ENCODE measurements at regions not wholly inside any gene's neighbourhood (a gene's known extent, or its start where the extent isn't known, plus 50 kb on each side); places are given as distances from the start of the nearest gene placed in this dataset.

DNA sequence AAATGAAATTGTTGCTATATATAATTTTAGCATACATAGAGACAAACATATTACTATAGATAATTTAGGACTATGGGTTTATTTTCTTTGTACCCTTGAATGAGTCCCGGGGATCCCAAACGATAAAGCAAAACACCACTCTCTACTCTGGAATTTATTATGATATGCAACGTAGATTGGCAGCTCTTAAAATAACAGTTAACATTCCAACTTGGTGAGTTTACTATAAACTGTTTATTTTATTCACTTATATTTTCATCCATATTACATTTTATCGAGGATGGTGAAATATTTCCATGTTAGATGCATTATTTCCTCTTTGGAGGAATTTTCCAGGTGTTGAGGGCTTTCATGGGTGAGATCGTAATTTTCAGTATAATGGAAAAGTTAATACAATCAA lies 138.7 kb upstream of the DGKB start:
- H3K4me3 ChIP-seq (ENCODE audit: low read length in 2 of 2): no peak overlapping the region
- 91% methylated on average over 5 of the region's 5 CpGs for WGBS
- no peaks in the 10 kb centered on the region for H3K36me3 ChIP-seq (ENCODE audit: control insufficient read depth in 2 of 2, insufficient read depth in 2 of 2, low read length in 1 of 2)

DNA sequence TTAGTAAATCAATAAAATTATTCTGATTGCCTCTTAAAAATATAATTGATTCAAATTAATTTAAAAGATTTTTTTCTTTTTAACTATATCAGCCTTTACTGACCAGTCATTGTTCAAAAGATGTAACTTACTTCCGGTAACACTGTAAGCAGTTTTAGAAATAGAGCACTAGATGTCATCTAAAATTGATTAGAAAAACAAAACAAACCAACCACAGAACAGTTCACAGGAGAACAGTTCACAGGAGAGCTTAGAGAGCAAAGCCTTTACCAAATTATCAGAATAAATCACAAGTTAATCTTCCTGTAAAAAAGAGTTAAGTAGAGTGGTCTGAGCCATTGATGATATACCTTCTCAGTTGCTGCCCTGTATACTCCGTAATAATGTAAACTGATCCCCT lies 133.3 kb upstream of the DGKB start:
- H3K4me3 ChIP-seq (ENCODE audit: low read length in 2 of 2): no peak overlapping the region
- 96% methylated on average over 2 of the region's 2 CpGs for WGBS
- no peaks in the 10 kb centered on the region for H3K27me3 ChIP-seq (ENCODE audit: control insufficient read depth in 2 of 2, insufficient read depth in 1 of 2, low read length in 1 of 2)
- no peaks in the 10 kb centered on the region for H3K9me3 ChIP-seq (ENCODE audit: control insufficient read depth in 2 of 2, insufficient read depth in 1 of 2, low read length in 1 of 2)
- DNase-seq (ENCODE audit: low read depth in 6 of 9, low spot score in 9 of 9): no peak
- no peaks in the 10 kb centered on the region for H3K4me1 ChIP-seq (ENCODE audit: control insufficient read depth in 2 of 2, insufficient read depth in 2 of 2, low read length in 2 of 2)
- no peak overlapping the region for H3K27ac ChIP-seq (ENCODE audit: low read depth in 1 of 2, low read length in 1 of 2)
- no peaks in the 10 kb centered on the region for H3K36me3 ChIP-seq (ENCODE audit: control insufficient read depth in 2 of 2, insufficient read depth in 2 of 2, low read length in 1 of 2)

More for the DNA sequence above, 138.7 kb upstream of the DGKB start:
- DNase-seq (ENCODE audit: low read depth in 6 of 9, low spot score in 9 of 9): no peak
- Histone ChIP-seq H3K9me3 (ENCODE audit: control insufficient read depth in 2 of 2, insufficient read depth in 1 of 2, low read length in 1 of 2) (no peaks in the 10 kb centered on the region), H3K27me3 (ENCODE audit: control insufficient read depth in 2 of 2, insufficient read depth in 1 of 2, low read length in 1 of 2) (no peaks in the 10 kb centered on the region), H3K4me1 (ENCODE audit: control insufficient read depth in 2 of 2, insufficient read depth in 2 of 2, low read length in 2 of 2) (no peaks in the 10 kb centered on the region), H3K27ac (ENCODE audit: low read depth in 1 of 2, low read length in 1 of 2) (no peak overlapping the region)

DNA sequence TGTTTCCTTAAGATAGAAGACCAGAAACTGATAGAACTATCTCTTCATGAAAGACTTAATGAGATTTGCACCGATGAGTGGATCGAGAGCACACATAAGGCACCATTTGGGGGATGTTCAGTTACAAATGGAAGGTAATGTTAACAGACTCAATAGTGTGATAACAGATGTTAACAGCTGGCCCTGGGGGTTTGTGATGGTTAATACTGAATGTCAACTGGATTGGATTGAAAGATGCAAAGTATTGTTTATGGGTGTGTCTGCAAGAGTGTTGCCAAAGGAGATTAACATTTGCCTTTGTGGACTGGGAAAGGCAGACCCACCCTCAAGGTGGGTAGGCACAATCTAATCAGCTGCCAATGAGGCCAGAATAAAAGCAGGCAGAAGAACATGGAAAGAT lies 130.5 kb upstream of the DGKB start:
- H3K27ac ChIP-seq (ENCODE audit: low read depth in 1 of 2, low read length in 1 of 2): no peak overlapping the region
- DNase-seq (ENCODE audit: low read depth in 6 of 9, low spot score in 9 of 9): no peak
- H3K4me1 ChIP-seq (ENCODE audit: control insufficient read depth in 2 of 2, insufficient read depth in 2 of 2, low read length in 2 of 2): no peaks in the 10 kb centered on the region
- no peak overlapping the region for H3K4me3 ChIP-seq (ENCODE audit: low read length in 2 of 2)
- no peaks in the 10 kb centered on the region for H3K27me3 ChIP-seq (ENCODE audit: control insufficient read depth in 2 of 2, insufficient read depth in 1 of 2, low read length in 1 of 2)
- no peaks in the 10 kb centered on the region for H3K9me3 ChIP-seq (ENCODE audit: control insufficient read depth in 2 of 2, insufficient read depth in 1 of 2, low read length in 1 of 2)
- no peaks in the 10 kb centered on the region for H3K36me3 ChIP-seq (ENCODE audit: control insufficient read depth in 2 of 2, insufficient read depth in 2 of 2, low read length in 1 of 2)
- 97% methylated on average over 2 of the region's 2 CpGs for WGBS

GRCh38 chr7:15018981-15019380 lies 116.4 kb upstream of the DGKB start:
- H3K36me3 ChIP-seq (ENCODE audit: control insufficient read depth in 2 of 2, insufficient read depth in 2 of 2, low read length in 1 of 2): no peaks in the 10 kb centered on the region
- WGBS: 67% methylated on average over 2 of the region's 2 CpGs
- DNase-seq (ENCODE audit: low read depth in 6 of 9, low spot score in 9 of 9): no peak
- no peaks in the 10 kb centered on the region for H3K4me1 ChIP-seq (ENCODE audit: control insufficient read depth in 2 of 2, insufficient read depth in 2 of 2, low read length in 2 of 2)
- no peaks in the 10 kb centered on the region for H3K9me3 ChIP-seq (ENCODE audit: control insufficient read depth in 2 of 2, insufficient read depth in 1 of 2, low read length in 1 of 2)
- H3K4me3 ChIP-seq (ENCODE audit: low read length in 2 of 2): no peak overlapping the region
- H3K27ac ChIP-seq (ENCODE audit: low read depth in 1 of 2, low read length in 1 of 2): no peak overlapping the region
- H3K27me3 ChIP-seq (ENCODE audit: control insufficient read depth in 2 of 2, insufficient read depth in 1 of 2, low read length in 1 of 2): no peaks in the 10 kb centered on the region

DNA sequence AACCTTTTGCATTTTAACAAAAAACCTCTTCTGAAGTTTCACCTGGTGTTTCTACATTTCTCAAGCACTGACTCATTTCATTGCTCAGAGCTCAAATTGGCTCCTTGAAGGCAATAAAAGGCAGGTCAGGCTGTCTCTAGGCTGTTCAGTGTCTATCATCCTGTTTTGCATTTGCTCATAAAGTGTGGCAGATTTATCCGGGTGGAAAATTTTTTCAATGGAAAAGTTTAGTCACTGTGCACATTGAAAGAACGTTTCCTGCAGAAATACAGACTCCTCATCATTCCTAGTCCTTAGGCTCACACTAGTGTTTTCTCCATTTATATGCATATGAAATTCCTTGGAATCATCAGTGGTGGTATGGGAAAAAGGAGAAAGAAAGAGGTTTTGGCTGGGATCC lies 114.2 kb upstream of the DGKB start:
- H3K4me1 ChIP-seq (ENCODE audit: control insufficient read depth in 2 of 2, insufficient read depth in 2 of 2, low read length in 2 of 2): no peaks in the 10 kb centered on the region
- 86% methylated on average over 2 of the region's 2 CpGs for WGBS
- H3K36me3 ChIP-seq (ENCODE audit: control insufficient read depth in 2 of 2, insufficient read depth in 2 of 2, low read length in 1 of 2): no peaks in the 10 kb centered on the region
- H3K27ac ChIP-seq (ENCODE audit: low read depth in 1 of 2, low read length in 1 of 2): no peak overlapping the region
- DNase-seq (ENCODE audit: low read depth in 6 of 9, low spot score in 9 of 9): no peak
- no peaks in the 10 kb centered on the region for H3K9me3 ChIP-seq (ENCODE audit: control insufficient read depth in 2 of 2, insufficient read depth in 1 of 2, low read length in 1 of 2)
- H3K27me3 ChIP-seq (ENCODE audit: control insufficient read depth in 2 of 2, insufficient read depth in 1 of 2, low read length in 1 of 2): no peaks in the 10 kb centered on the region
- no peak overlapping the region for H3K4me3 ChIP-seq (ENCODE audit: low read length in 2 of 2)

DNA sequence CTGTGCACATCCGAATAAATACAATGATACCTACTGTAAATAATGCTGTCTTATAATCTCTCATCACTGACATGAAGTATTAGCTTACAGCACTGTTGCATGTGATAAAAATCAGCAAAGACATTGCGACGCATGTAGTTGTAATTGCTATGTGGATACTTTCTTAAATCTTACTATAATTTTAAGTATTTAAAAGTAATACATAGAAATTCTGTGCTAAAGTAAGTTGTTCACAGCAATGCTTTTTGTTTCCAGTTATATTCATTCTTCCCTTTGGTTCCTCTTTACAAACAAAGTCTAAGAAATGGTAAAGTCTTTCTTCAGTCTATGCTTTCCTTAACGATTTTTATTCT lies 113.7 kb upstream of the DGKB start:
- Histone ChIP-seq H3K27ac (ENCODE audit: low read depth in 1 of 2, low read length in 1 of 2) (no peak overlapping the region), H3K9me3 (ENCODE audit: control insufficient read depth in 2 of 2, insufficient read depth in 1 of 2, low read length in 1 of 2) (no peaks in the 10 kb centered on the region), H3K36me3 (ENCODE audit: control insufficient read depth in 2 of 2, insufficient read depth in 2 of 2, low read length in 1 of 2) (no peaks in the 10 kb centered on the region), H3K27me3 (ENCODE audit: control insufficient read depth in 2 of 2, insufficient read depth in 1 of 2, low read length in 1 of 2) (no peaks in the 10 kb centered on the region), H3K4me3 (ENCODE audit: low read length in 2 of 2) (no peak overlapping the region), H3K4me1 (ENCODE audit: control insufficient read depth in 2 of 2, insufficient read depth in 2 of 2, low read length in 2 of 2) (no peaks in the 10 kb centered on the region)
- WGBS: 38% methylated on average over 4 of the region's 4 CpGs
- DNase-seq (ENCODE audit: low read depth in 6 of 9, low spot score in 9 of 9): no peak

DNA sequence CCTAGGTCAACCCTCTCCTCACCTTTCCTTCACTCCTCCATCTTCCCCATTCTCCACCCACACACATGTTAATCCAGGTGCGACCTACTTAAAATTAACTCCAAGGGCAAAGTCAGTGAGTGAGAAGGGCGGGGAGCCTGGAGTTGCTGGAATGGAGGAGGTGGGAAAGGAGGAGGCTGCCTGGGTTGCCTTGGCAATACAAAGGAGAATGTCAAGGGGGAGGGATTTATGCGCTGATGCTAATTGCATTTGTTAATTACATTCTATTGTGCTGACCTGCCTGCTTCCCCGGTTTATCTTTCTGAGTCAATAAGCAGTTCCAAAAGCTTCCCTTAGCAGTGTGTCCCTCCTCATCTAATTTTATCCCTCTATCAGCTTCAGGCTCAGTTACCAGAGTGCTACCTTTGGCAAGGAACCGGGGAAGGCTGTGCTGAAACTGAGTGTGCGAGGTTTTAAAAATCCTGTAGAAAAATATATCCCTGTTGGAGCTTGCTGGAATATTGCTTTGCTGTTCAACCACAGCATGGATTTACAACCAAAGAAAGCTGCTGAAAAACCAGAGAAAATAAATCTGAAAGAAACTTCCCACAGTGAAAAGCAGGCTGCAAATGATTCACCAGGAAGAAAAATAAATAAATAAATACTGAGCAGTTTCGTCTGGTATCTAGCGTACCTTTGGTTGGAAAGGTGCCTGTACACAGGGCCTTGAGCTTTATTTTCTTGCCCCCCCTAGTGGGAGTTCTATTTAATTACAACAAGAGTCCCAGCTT lies 113.2 kb upstream of the DGKB start:
- H3K27ac ChIP-seq (ENCODE audit: low read depth in 1 of 2, low read length in 1 of 2): no peak overlapping the region
- WGBS: 48% methylated on average over 8 of the region's 8 CpGs
- H3K27me3 ChIP-seq (ENCODE audit: control insufficient read depth in 2 of 2, insufficient read depth in 1 of 2, low read length in 1 of 2): no peaks in the 10 kb centered on the region
- H3K9me3 ChIP-seq (ENCODE audit: control insufficient read depth in 2 of 2, insufficient read depth in 1 of 2, low read length in 1 of 2): no peaks in the 10 kb centered on the region
- peak in 7 of 9 donors; percentile 2 to 54 (median 11) for DNase-seq (ENCODE audit: low read depth in 6 of 9, low spot score in 9 of 9)
- H3K4me3 ChIP-seq (ENCODE audit: low read length in 2 of 2): no peak overlapping the region
- no peaks in the 10 kb centered on the region for H3K36me3 ChIP-seq (ENCODE audit: control insufficient read depth in 2 of 2, insufficient read depth in 2 of 2, low read length in 1 of 2)
- no peaks in the 10 kb centered on the region for H3K4me1 ChIP-seq (ENCODE audit: control insufficient read depth in 2 of 2, insufficient read depth in 2 of 2, low read length in 2 of 2)

- no peak overlapping the region for H3K4me3 ChIP-seq (ENCODE audit: low read length in 2 of 2)
These were observed 109.6 kb upstream of the DGKB start for GRCh38 chr7:15012135-15012534.

GRCh38 chr7:15011289-15011688 lies 108.7 kb upstream of the DGKB start:
- no peak for DNase-seq (ENCODE audit: low read depth in 6 of 9, low spot score in 9 of 9)
- H3K4me3 ChIP-seq (ENCODE audit: low read length in 2 of 2): no peak overlapping the region
- 70% methylated on average over 3 of the region's 3 CpGs for WGBS
- no peaks in the 10 kb centered on the region for H3K27me3 ChIP-seq (ENCODE audit: control insufficient read depth in 2 of 2, insufficient read depth in 1 of 2, low read length in 1 of 2)
- H3K36me3 ChIP-seq (ENCODE audit: control insufficient read depth in 2 of 2, insufficient read depth in 2 of 2, low read length in 1 of 2): no peaks in the 10 kb centered on the region
- H3K27ac ChIP-seq (ENCODE audit: low read depth in 1 of 2, low read length in 1 of 2): no peak overlapping the region
- no peaks in the 10 kb centered on the region for H3K9me3 ChIP-seq (ENCODE audit: control insufficient read depth in 2 of 2, insufficient read depth in 1 of 2, low read length in 1 of 2)
- H3K4me1 ChIP-seq (ENCODE audit: control insufficient read depth in 2 of 2, insufficient read depth in 2 of 2, low read length in 2 of 2): no peaks in the 10 kb centered on the region

More at GRCh38 chr7:15012135-15012534, 109.6 kb upstream of the DGKB start:
- H3K27me3 ChIP-seq (ENCODE audit: control insufficient read depth in 2 of 2, insufficient read depth in 1 of 2, low read length in 1 of 2): no peaks in the 10 kb centered on the region
- H3K4me1 ChIP-seq (ENCODE audit: control insufficient read depth in 2 of 2, insufficient read depth in 2 of 2, low read length in 2 of 2): no peaks in the 10 kb centered on the region
- H3K9me3 ChIP-seq (ENCODE audit: control insufficient read depth in 2 of 2, insufficient read depth in 1 of 2, low read length in 1 of 2): no peaks in the 10 kb centered on the region
- H3K36me3 ChIP-seq (ENCODE audit: control insufficient read depth in 2 of 2, insufficient read depth in 2 of 2, low read length in 1 of 2): no peaks in the 10 kb centered on the region
- no peak for DNase-seq (ENCODE audit: low read depth in 6 of 9, low spot score in 9 of 9)
- WGBS: 95% methylated on average over 4 of the region's 4 CpGs
- no peak overlapping the region for H3K27ac ChIP-seq (ENCODE audit: low read depth in 1 of 2, low read length in 1 of 2)

Measured in thymus (tissue), 11 donors.